WTC11 (cell line): ENCODE measurements at regions not wholly inside any gene's neighbourhood (a gene's known extent, or its start where the extent isn't known, plus 50 kb on each side); places are given as distances from the start of the nearest gene placed in this dataset.

Source experiments
- ATAC-seq: fragments of 200-7000 bp; cut with Tn5 transposase; 2 replicates; pipeline ENCODE4 v1.10.0; 2021; ENCODE audit warnings: mild to moderate bottlenecking, moderate library complexity
- CTCF ChIA-PET: fragments of 300-600 bp; sonication (Branson Sonifier 250); formaldehyde crosslinking; loops from one replicate; lab custom pipeline; 2021; ENCODE audit warnings: antibody characterized with exemption; lab: Charles Lee
- POLR2A ChIA-PET: fragments of 350-600 bp; sonication (Branson Sonifier 250); formaldehyde crosslinking; loops from one replicate; lab custom pipeline; 2021; ENCODE audit warnings: antibody characterized with exemption; lab: Charles Lee
- DNase-seq: peaks from one replicate; pipeline ENCODE4 v3.0.0; 2021; ENCODE audit warnings: low spot score
- H3K27ac Mint-ChIP-seq: 2 replicates; pipeline ENCODE4 v1.8.0; 2021; ENCODE audit warnings: mixed read lengths
- H3K27me3 Mint-ChIP-seq: 2 replicates; pipeline ENCODE4 v1.8.0; 2021; ENCODE audit warnings: low read depth, mild to moderate bottlenecking, moderate library complexity, mixed read lengths
- H3K36me3 Mint-ChIP-seq: 2 replicates; pipeline ENCODE4 v1.8.0; 2021; ENCODE audit warnings: mixed read lengths
- H3K4me1 Mint-ChIP-seq: 2 replicates; pipeline ENCODE4 v1.8.0; 2022; ENCODE audit warnings: mixed read lengths
- H3K4me3 Mint-ChIP-seq: 2 replicates; pipeline ENCODE4 v1.8.0; 2021; ENCODE audit warnings: mild to moderate bottlenecking, moderate library complexity, mixed read lengths
- H3K9me3 Mint-ChIP-seq: 2 replicates; pipeline ENCODE4 v1.8.0; 2021; ENCODE audit warnings: mixed read lengths
- CDX4 ChIP-seq: fragments of 250-450 bp; sonication (Bioruptor Pico); IDR thresholded peaks from 2 replicates; pipeline ENCODE4 v1.9.0; 2021; ENCODE audit warnings: moderate library complexity, mild to moderate bottlenecking, inconsistent platforms, borderline replicate concordance
- CREM ChIP-seq: sonication (generic); formaldehyde crosslinking; IDR thresholded peaks from 2 replicates; pipeline ENCODE4 v1.8.1; 2022; ENCODE audit warnings: mild to moderate bottlenecking, missing genetic modification reagents, moderate library complexity
- ESRRA ChIP-seq: sonication (generic); formaldehyde crosslinking; IDR thresholded peaks from 2 replicates; pipeline ENCODE4 v1.8.1; 2022; ENCODE audit warnings: mild to moderate bottlenecking, missing genetic modification reagents, borderline replicate concordance
- ETV6 ChIP-seq: sonication (generic); formaldehyde crosslinking; IDR thresholded peaks from 2 replicates; pipeline ENCODE4 v1.8.1; 2022; ENCODE audit warnings: mild to moderate bottlenecking, missing genetic modification reagents
- GABPB1 ChIP-seq: sonication (generic); formaldehyde crosslinking; IDR thresholded peaks from 2 replicates; pipeline ENCODE4 v1.8.1; 2023; ENCODE audit warnings: mild to moderate bottlenecking, missing genetic modification reagents
- GRHL2 ChIP-seq: fragments of 250-450 bp; sonication (Bioruptor Pico); IDR thresholded peaks from 2 replicates; pipeline ENCODE4 v1.8.0; 2022; ENCODE audit warnings: mild to moderate bottlenecking, moderate library complexity; ENCODE audit not compliant: insufficient replicate concordance, severe bottlenecking
- HMGA2 ChIP-seq: fragments of 250-450 bp; sonication (Bioruptor Pico); IDR thresholded peaks from 2 replicates; pipeline ENCODE4 v1.4.0; 2021; ENCODE audit warnings: mild to moderate bottlenecking, moderate library complexity
- HMGXB4 ChIP-seq: sonication (generic); formaldehyde crosslinking; IDR thresholded peaks from 2 replicates; pipeline ENCODE4 v1.8.1; 2023; ENCODE audit warnings: mild to moderate bottlenecking, moderate library complexity, missing genetic modification reagents
- IRF1 ChIP-seq: sonication (generic); formaldehyde crosslinking; IDR thresholded peaks from 2 replicates; pipeline ENCODE4 v1.8.0; 2023; ENCODE audit warnings: missing genetic modification reagents
- MXD4 ChIP-seq: fragments of 250-450 bp; sonication (Bioruptor Pico); IDR thresholded peaks from 2 replicates; pipeline ENCODE4 v1.8.0; 2021; ENCODE audit warnings: mild to moderate bottlenecking, moderate library complexity, borderline replicate concordance
- MYBL2 ChIP-seq: sonication (generic); formaldehyde crosslinking; IDR thresholded peaks from 2 replicates; pipeline ENCODE4 v1.8.1; 2023; ENCODE audit warnings: mild to moderate bottlenecking, moderate library complexity, missing genetic modification reagents
- NFATC4 ChIP-seq: fragments of 250-450 bp; sonication (Bioruptor Pico); IDR thresholded peaks from 2 replicates; pipeline ENCODE4 v1.9.0; 2021; ENCODE audit warnings: mild to moderate bottlenecking
- NFYB ChIP-seq: sonication (generic); formaldehyde crosslinking; conservative IDR thresholded peaks from 2 replicates; pipeline ENCODE4 v1.8.0; 2022; ENCODE audit warnings: low read depth, missing genetic modification reagents
- PREB ChIP-seq: sonication (generic); formaldehyde crosslinking; IDR thresholded peaks from 2 replicates; pipeline ENCODE4 v1.8.1; 2022; ENCODE audit warnings: mild to moderate bottlenecking, missing genetic modification reagents, moderate library complexity, borderline replicate concordance
- SOX15 ChIP-seq: fragments of 250-450 bp; sonication (Bioruptor Pico); IDR thresholded peaks from 2 replicates; pipeline ENCODE4 v1.9.0; 2021; ENCODE audit warnings: mild to moderate bottlenecking
- USF2 ChIP-seq: sonication (generic); formaldehyde crosslinking; IDR thresholded peaks from 2 replicates; pipeline ENCODE4 v1.8.1; 2023; ENCODE audit warnings: mild to moderate bottlenecking, missing genetic modification reagents, moderate library complexity
- ZNF512 ChIP-seq: sonication (generic); formaldehyde crosslinking; IDR thresholded peaks from 2 replicates; pipeline ENCODE4 v1.8.1; 2022; ENCODE audit warnings: missing genetic modification reagents, borderline replicate concordance

GRCh38 chr18:72612894-72613533 lies 68.9 kb upstream of the CBLN2 start:
- H3K4me1 Mint-ChIP-seq = peaks cover 7% of the 10 kb centered on the region
- DNase-seq = no peak
- CTCF ChIA-PET = no interaction called here
- H3K27ac Mint-ChIP-seq = no peak overlapping the region
- H3K36me3 Mint-ChIP-seq = peaks cover 12% of the 10 kb centered on the region
- POLR2A ChIA-PET = no interaction called here
- TF ChIP-seq NFATC4 (CRISPR knock-in tag) (no peak), IRF1 (CRISPR knock-in tag) (no peak), SOX15 (CRISPR knock-in tag) (no peak), GABPB1 (no peak), CREM (CRISPR knock-in tag) (no peak)
- ATAC-seq = no peak
- peaks cover 3% of the 10 kb centered on the region for H3K27me3 Mint-ChIP-seq
- peaks cover 63% of the 10 kb centered on the region for H3K9me3 Mint-ChIP-seq
- no peak overlapping the region for H3K4me3 Mint-ChIP-seq

- Mint-ChIP-seq H3K4me1 (no peaks in the 10 kb centered on the region), H3K27me3 (peaks cover 5% of the 10 kb centered on the region), H3K27ac (no peak overlapping the region), H3K4me3 (no peak overlapping the region), H3K36me3 (peaks cover 19% of the 10 kb centered on the region), H3K9me3 (peaks cover 73% of the 10 kb centered on the region)
- TF ChIP-seq MYBL2 (no peak), MXD4 (no peak), PREB (CRISPR knock-in tag) (no peak), GABPB1 (no peak), ZNF512 (CRISPR knock-in tag) (no peak), ETV6 (CRISPR knock-in tag) (no peak), USF2 (CRISPR knock-in tag) (no peak), GRHL2 (CRISPR knock-in tag) (no peak), CDX4 (CRISPR knock-in tag) (no peak), NFYB (CRISPR knock-in tag) (no peak), HMGXB4 (no peak), ESRRA (no peak), HMGA2 (no peak)
- ChIA-PET CTCF (no interaction called here), POLR2A (no interaction called here)
- ATAC-seq = no peak
- no peak for DNase-seq
Observed at GRCh38 chr18:72605376-72605775, 61.2 kb upstream of the CBLN2 start.
